ENCODE measurements at regions not wholly inside any gene's neighbourhood (a gene's known extent, or its start where the extent isn't known, plus 50 kb on each side); places are given as distances from the start of the nearest gene placed in this dataset.

DNA sequence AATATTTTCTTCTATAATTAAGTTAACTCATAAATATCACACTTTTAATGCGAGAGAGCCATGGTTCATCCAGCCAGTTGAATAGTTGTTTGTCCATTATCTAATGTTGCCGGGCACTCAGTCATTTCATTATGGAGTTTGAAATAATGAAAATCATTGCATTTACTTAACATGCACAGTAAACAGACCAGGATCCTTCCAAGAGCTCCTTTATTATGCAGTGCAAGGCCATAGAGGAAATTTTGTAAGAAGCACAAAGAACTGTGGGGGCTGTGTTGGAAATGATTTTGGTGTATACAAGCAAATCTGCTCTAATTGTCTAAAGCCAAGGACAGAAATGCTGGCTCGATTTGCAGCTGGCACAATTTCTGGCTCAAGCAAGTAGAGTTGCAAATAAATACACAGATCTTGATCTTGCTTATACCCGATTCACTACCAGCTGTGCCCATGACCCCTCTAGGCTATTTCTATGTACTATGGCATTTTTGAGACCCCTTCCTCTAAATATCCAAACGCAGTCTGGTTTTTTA, 400.3 kb upstream of the HNRNPA3 start:
- TF ChIP-seq, protein P1, sequence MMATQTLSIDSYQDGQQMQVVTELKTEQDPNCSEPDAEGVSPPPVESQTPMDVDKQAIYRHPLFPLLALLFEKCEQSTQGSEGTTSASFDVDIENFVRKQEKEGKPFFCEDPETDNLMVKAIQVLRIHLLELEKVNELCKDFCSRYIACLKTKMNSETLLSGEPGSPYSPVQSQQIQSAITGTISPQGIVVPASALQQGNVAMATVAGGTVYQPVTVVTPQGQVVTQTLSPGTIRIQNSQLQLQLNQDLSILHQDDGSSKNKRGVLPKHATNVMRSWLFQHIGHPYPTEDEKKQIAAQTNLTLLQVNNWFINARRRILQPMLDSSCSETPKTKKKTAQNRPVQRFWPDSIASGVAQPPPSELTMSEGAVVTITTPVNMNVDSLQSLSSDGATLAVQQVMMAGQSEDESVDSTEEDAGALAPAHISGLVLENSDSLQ (IDR thresholded peaks at IDR 0.05) = no peak
- TF ChIP-seq ZNF384 (IDR thresholded peaks at IDR 0.05) = no peak
- TF ChIP-seq FOXK2 (IDR thresholded peaks at IDR 0.05) = no peak
- no peak for TF ChIP-seq L3MBTL2 (conservative IDR thresholded peaks at IDR 0.05)
- TF ChIP-seq FOXA1 (IDR thresholded peaks at IDR 0.05) = no peak

Measured in HEK293T (cell line).